ENCODE measurements at regions not wholly inside any gene's neighbourhood (a gene's known extent, or its start where the extent isn't known, plus 50 kb on each side); places are given as distances from the start of the nearest gene placed in this dataset.

- TF ChIP-seq ZFX (IDR thresholded peaks at IDR 0.05; ENCODE audit: borderline replicate concordance) (no peak), CTCF (IDR thresholded peaks at IDR 0.05) (no peak)
Measured at GRCh38 chr3:635393-635792, 438.8 kb downstream of the CHL1 start.
